ENCODE measurements at regions not wholly inside any gene's neighbourhood (a gene's known extent, or its start where the extent isn't known, plus 50 kb on each side); places are given as distances from the start of the nearest gene placed in this dataset.

DNA sequence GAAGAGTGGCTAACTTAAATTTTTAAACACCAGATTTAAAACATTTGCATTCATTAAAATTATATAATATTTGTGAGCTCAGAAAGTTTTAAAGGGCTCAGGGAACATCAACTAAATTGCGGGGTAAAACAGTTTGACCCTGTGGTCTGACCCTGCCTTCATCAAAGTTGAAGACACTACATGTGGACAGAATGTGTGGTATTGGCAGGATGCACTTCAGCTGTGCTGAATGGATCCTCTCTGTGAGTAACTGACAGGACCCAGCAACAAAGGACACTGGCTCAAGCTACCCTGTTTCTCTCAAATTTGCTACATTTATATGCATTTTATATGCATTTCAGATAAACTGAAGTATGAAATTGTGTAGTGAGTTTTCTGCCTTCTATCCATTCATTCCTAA is 288.5 kb downstream of the ZNF608 start:
- no peak for DNase-seq

DNA sequence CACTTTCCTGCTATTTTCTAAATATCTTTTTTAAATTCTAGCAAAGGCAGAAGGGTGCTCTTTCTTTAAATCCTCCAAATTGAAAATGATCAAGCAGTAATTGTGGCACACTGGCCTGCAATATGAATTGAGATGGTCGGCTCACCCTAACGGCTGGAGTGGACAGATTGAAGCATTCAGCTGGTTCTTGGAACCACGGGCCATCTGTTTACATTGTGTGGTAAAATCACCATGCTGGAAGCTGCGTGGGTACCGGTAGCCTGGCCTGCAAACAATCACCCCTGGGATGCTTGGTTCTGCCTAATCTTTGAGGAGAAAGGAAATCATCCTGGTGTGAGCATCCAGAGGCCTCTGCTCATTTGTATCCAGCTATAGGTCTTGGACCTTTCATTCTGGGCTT is 289.3 kb downstream of the ZNF608 start:
- no peak for DNase-seq

DNA sequence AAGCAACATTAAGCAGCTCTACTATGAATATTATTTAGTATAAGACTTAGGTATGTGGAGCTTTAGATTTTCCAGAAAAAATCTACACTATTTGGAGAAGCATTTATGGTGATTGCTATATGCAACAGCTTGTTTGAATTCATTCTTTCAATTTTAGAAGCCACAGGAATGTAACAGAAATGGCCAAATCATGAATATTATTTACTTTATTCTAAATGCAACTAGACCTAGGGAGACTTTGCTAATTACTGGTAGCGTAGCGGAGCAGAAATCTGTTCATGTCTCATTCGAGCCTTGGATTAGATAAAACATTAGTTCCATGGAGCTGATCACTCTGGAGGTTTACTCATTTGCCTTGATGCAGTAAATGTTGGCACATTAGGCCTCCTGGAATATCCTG is 290.2 kb downstream of the ZNF608 start:
- no peak for DNase-seq

DNA sequence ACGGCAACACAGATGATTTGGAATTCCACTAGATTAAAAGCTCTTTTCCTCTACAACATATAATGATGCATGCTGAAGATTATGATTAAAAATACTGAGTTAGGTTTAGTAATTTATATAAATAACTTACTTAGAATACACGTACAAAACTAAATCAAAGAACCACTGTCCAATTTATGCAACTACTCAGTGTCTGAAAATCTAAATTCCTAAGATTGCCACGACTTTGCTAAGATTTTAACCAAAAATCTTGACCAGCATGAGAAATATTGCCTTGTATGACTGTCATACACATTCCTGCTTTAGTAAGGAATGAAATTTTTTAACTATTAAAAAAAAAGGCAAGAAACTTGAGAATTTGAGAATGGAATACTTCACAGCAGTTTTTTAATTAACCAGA is 292.4 kb downstream of the ZNF608 start:
- DNase-seq: no peak

DNA sequence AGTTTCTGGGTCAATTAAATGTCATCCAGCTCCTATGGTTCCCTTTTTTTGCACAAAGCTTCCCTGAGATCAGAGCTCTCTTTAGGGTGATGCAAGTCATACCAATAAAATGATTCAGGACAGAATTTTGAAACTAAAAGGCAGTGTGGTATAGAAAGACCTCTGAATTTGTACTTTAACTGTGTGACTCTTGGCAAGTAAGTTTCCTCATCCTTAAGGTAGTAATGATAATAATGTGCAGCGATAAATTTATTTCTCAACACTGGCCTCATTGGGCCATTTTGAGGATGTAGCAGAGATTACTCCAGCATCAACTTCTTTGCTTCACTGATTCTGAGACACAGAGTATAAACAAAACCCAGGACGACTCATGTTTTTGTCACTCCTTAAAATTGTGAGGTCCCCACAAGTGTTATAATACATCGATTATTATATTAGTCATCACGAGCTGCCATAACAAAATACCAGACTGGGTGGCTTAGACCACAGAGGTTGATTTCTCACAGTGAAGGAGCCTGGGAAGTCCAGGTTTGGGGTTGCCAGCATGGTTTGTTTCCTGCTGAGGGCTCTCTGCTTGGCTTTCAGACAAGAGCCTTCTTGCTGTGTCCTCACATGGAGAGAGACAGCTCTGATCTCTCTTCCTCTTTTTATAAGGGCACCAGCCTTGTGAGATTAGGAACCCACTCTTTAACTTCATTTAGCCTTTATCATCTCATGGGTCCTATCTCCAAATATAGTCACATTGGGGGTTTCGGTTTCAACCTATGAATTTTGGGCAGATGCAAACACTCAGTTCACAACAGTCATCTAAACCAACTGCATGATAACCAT is 293.0 kb downstream of the ZNF608 start:
- DNase-seq: no peak

DNA sequence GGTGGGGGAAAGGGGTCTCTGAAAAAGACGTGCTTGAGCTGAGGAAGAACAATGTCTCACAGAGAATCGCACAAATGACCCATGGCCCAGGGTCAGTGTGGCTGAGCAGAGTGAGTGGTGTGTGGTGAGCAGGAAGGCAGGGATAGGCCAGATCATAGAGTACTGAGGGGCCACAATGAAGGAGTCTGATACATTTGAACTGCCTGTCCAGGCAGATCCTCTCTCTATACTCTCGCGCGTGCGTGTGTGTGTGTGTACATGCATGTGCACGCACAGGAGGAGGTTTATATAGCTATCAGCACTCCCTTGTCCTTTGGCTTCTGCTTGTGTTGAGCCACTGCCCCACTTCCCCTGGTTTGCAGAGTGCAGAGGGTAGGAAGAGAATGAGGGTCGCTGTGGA is 294.0 kb downstream of the ZNF608 start:
- no peak for DNase-seq

DNA sequence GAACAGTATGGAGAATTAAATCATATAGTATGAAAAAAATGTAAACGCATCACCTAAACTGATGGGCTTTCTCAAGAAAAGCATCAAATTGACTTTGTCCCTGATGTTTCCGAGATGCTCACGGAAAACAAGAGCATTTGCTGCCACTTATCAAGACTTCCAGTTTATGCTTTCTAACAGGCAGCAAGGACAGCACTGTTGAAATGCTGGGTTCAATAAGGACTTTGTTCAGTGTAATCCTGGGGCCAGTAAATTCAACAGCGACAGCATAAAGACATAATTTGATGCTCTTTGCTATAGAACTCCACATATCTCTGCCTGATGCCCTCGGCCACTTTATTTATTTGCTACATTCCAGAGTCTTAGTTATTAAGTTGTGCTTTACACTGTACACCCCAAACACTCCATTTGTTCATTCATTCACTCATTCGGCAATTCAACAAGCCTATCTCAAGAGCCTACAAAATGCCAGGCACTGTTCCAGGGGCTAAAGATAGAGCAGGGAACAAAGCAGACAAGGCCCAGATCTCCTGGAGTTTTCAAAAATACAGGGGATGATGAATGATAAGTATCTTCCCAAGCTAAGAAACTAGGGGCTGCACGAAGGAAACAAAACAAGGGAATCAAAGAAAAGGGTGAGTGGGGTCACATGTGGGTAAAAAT is 294.6 kb downstream of the ZNF608 start:
- DNase-seq: no peak

DNA sequence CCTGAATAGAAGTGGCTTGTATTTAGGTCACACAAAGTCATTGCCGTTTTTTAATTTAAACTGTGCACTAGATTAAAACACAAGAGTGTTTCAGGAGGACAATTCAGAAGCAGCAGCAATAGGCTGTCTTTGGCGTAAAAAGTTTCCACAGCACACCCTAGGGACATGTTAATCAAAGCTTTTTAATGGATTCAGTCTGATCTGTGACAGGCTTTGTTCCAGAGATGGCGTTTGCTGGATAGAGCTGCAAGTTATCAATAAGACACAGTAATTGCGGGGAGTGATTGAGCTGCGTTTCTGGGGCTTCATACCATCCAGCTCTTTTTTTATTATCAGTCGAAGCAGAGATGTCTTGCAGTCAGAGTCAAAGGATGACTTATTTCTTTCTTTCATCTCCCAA is 300.3 kb downstream of the ZNF608 start:
- DNase-seq: no peak

DNA sequence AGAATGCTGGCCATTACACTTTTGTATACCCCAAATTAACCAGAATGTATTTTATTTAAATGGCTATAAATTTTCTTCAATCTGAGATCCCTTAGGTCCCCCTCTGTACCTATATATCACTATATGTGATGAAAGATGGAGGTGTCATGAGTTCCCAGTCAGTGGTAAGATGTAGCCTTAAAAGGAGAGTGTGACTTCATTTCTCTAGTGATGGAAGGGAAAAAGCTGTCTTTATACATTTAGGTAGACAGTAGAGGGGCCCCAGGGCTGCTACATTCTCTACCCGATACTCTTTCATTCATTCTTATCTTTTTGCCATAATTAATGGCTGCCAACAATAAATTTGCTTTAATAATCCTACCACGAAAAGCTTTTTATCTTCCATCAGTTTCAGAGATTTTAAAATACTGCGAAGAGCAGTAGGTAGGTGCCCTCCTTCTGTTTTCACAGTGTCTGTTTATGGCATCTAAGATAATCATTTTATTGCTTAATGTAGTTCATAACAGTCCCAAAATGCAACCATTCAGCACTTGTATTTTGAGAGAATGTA is 301.3 kb downstream of the ZNF608 start:
- no peak for DNase-seq

DNA sequence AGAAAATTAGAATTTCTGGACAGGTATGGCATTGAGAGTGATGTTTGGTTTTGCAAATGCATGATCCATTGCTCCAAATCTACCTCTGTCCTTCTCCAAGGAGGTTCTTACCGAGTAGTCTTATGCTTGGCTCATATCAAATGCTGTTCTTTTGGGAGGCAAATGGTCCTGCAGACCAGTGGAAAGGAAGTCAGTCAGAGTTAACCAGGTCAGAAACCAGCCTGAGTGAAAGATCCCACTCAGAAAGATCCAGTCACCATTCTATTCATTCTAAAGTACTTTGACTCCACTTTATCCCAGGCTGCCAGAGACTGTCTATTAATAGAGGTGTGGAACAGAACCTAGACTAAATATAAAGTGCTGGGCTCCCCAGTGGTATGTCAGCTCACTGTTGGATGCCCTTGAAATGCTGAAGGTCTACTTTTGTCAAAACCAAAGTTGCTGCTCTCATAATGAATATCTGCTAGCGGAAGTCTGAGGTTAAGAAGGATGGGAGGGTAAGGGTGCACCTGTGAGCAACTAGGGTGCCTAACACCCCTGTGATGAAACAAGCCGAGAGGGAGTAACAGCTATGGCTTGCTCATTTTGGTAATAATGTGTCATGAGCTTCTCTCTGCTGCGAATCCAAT is 302.2 kb downstream of the ZNF608 start:
- no peak for DNase-seq

DNA sequence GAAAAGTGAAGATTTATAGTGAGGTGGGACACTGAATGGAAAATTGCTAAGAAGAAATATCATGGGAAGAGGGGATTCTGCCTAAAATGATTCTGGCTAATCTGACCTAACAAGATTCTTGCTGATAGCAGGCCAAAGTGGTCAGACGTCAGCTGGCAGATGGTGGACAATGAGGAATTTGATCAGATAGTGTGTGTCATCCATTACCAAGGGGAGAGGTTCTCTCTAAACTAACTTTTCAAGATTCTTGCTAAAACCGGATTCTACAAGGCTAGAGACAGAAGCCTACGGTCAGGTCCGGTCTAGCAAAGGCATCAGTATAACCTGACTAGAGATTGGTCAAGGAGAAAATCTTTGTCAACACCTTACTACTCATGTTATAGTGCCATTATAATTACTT is 306.0 kb downstream of the ZNF608 start:
- DNase-seq: no peak

DNA sequence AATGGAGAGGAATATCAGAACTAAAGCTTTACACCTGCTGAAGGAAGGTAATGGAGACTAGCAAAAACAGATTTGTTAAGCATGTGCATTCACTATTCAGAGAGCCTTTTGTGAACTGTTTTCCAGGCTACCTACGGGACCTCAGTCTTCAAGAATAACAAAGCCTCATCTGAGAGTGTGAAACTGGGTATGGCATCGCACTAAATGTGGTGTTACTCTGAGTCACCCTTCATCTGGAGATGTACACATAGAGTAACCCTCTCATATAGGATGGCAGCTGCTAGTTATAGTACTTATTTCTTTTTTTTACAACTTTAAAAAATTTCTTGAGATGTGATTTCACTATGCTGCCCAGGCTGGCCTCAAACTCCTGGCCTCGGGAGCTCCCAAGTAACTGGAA is 306.8 kb downstream of the ZNF608 start:
- no peak for DNase-seq

DNA sequence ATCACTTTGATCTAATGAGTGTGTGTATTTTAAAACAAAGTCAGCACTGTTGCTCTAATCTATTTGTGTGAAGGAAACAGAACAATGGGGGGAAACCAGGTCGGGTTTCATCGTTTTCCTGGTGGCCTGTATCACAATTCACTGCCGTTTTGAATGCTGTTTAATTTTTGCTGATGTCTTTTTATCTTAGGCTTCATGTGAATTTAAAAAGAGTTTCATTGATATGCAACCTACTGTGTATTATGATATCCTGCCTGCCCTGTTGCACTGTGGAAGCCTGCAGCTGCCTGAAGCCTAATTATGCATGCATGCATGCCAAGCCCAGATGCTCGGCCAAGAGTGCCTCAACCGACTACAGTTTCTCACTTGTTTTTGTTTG is 307.5 kb downstream of the ZNF608 start:
- DNase-seq: no peak

DNA sequence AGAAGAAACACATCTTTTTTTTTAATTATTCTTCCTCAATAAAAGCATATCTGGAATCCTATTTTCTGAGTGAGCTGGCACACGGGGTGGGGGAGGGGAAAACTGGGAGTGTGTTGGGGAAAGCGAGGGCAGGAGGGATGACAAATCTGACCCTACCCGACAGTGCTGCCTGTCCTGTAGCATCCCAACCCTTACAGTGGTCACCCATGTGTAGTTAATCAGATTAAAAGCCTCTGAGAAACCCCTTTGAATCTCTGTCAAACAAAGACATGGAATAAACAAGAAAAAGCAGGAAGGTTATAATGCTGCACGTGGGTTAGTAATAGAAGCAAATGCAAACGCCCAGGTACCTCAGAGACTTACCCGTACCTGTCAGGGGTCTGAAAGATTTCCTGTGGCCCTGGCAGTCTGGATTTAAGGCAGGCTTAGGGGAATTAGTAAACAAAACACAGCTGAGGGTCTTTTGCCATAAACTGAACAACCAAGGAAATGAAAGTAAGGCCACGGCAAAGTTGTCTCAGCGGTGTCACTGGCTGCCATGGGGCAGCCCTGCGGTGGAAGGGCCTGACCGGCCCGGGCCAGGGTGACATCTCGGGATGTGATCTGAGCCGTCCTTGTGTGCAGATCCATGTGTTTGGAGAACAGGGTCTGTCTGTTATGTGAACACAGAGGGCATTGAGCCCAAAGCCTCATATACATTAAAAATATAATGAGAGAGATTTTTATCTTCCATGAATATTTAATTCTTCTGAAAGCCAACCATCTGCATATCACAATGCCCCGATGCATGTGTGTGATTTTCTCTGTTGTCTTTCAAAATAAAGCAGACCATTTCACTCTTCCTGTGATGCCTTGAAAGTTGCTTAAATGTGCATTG is 308.2 kb downstream of the ZNF608 start:
- DNase-seq: no peak

DNA sequence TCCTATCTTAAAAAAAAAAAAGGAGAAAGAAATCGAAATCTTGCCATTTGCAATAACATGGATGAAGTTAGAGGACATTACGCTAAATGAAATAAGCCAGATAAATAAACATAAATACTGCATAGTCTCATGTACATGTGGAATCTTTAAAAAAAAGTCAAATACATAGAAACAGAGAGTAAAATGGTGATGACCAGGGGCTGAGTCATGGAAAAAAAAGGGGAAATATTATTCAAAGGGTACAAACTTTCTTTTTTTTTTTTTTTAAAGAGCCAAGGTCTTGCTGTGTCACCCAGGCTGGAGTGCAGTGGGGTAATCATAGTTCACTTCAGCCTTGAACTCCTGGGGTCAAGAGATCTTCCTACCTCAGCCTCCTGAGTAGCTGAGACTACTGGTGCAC is 310.1 kb downstream of the ZNF608 start:
- DNase-seq: no peak

DNA sequence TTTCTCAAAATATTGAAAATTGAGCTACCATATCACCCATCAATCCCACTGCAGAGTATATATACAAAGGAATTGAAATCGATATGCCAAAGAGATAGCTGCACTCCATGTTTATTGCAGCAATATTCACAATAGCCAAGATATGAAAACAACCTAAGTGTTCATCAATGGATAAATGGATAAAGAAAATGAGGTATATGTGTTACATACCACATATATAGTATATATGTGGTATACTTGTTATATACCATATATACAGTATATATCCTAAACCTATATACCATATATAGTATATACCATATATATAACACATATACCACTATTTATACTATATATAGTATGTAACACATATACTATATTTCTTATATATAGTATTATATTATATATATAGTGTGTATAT is 313.3 kb downstream of the ZNF608 start:
- no peak for DNase-seq

DNA sequence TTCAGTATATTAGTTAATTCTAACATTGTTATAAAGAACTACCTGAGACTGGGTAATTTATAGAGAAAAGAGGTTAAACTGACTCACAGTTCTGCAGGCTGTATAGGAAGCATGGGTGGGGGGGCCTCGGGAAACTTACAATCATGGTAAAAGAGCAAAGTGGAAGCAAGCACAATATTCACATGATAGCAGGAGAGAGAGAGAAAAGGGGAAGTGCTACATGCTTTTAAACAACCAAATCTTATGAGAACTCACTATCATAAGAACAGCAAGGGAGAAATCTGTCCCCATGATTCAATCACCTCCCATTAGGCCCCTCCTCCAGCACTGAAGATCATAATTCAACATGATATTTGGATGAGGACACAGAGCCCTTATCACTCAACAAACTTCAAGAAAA is 324.9 kb downstream of the ZNF608 start:
- DNase-seq: no peak

DNA sequence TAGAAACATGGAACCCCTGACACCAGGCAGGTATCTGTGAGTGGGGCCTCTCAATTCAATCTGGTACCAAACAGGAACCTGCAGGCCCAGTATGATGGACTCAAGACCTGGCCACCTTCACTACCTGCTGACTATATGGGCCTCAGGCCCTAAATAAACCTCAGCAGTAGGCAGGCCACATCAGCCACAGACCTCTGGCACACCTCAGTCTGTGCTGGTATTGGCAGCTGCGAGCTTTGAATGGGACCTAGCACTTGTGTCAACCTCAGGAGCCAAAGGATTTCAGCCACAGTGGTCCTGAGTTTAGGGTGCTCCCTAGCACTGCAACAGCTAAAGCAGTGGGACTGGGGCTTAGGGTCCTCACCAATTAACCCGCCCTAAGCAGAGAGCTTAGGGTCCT is 325.5 kb downstream of the ZNF608 start:
- DNase-seq: no peak

DNA sequence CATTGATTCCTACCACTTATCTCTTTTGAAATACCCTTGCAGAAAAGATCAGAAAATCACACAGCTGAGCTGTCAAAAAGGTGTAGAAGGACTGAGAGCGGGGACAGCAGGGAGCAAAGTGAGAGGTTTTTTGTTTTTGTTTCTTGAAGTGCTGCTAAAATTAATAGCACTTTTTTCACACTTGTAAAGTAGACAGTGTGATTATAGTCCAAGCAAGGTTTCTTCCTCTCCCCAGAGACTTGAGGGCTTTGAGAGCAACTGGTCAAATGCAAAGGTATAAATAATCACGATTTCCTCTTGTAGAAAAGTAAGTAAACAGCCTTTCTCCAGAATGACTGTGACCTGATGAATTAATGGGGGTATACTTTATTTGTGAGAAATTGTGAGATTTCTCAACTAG is 326.9 kb downstream of the ZNF608 start:
- no peak for DNase-seq

DNA sequence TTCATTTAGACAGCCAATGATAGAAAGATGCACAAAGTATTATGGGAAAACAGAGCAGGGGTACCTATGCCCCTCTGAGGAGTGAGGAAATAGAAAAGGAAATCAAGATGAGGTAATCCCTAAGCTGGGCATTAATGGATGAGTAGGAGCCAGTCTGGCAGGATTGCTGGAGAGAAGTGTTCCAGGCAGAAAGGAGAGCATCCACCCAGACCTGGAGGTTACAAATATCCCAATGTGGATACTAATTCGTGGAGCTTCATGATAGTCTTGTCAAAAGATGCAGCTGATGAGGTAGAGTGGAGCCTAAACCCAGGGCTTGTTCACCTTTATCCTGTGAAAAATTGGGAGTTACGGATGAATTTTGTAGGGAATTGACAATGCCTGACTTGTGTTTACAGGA is 328.0 kb downstream of the ZNF608 start:
- no peak for DNase-seq

DNA sequence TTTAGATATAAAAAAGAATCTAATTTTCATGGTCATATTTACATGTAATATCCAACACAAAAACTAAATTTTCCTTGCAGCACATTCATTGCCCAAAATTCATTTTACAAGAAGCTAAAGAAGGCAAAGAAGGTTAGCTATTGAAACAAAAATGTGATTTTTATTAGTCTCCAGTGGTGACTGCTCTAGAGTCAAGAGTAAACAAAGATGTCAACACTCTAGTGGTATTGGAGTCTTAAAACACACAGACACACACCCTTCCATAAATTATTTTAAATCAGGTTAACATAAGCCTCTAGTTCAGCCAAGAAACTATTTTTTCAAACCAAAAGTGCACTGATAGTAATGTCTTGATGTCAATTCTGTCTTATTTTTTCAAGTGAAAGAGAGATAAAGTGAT is 329.2 kb downstream of the ZNF608 start:
- no peak for DNase-seq

DNA sequence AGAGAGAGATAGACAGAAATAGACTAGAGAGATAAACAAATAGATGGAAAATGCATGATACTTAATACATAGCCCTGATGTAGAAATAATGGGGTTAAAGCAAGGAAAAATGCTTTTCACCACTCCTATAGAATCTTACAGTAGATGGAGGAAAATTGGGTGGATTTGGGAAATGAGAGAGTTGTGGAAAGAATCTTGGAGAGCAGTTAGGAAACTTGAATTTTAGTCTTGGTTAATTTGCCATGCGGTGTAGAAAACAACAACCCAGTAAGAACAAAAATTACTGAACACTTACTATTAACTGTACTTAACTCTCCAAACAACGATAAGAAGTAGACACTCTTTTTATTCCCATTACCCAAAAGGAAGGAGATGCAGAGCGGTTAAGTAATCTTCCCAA is 329.8 kb downstream of the ZNF608 start:
- DNase-seq: no peak

DNA sequence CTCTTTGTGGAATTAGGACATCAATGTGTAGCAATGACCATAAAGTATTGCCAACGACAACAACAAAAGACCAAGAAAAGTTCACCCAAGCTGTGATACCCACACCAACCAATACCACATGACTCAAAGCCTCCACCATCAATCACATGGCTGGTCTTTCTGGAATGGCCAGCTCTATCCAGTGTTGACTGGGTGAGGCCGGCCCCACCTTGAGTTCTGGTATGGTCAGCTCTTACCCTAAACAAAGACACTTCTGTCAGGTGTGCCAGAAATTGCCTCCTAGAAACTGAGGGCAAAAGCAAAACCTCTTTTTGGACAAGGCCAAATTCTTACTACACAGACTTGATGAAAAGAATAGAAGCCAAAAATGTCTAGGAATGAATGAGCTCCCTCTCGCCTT is 331.5 kb downstream of the ZNF608 start:
- DNase-seq: no peak
